Endothelial cell of umbilical vein (primary cell): ENCODE measurements at regions not wholly inside any gene's neighbourhood (a gene's known extent, or its start where the extent isn't known, plus 50 kb on each side); places are given as distances from the start of the nearest gene placed in this dataset.

ENCODE experiments used
- BruUV-seq: library from RNA; stranded (reverse); fragments of 400-500 nt; replicated peaks from 2 replicates; lab custom pipeline; 2021; lab: Mats Ljungman, UMichigan
- CTCF ChIA-PET: fragments of 300-600, 350-600 bp; sonication (Branson Sonifier 250); formaldehyde crosslinking; loops from one replicate; lab custom pipeline; 2021; ENCODE audit warnings: antibody characterized with exemption, inconsistent platforms; lab: Charles Lee
- POLR2A ChIA-PET: fragments of 300-600, 350-600 bp; sonication (Branson Sonifier 250); formaldehyde crosslinking; loops from one replicate; lab custom pipeline; 2021; ENCODE audit warnings: antibody characterized with exemption, inconsistent platforms; lab: Charles Lee
- DNase-seq: peaks from one replicate; pipeline ENCODE4 v3.0.0-alpha.2; 2011; ENCODE audit warnings: low read depth, low spot score
- FAIRE-seq: peaks from 2 replicates; lab custom pipeline; 2011; peaks lifted over from hg19 to GRCh38; lab: Jason Lieb, UNC
- H2AFZ ChIP-seq: 2 replicates; pipeline ENCODE4 v1.6.0; 2012; ENCODE audit warnings: low read depth, low read length, control low read depth, inconsistent platforms
- H3K27ac ChIP-seq: 2 replicates; pipeline ENCODE4 v1.5.1; 2011; ENCODE audit warnings: low read depth, mild to moderate bottlenecking, control low read depth, low read length, moderate library complexity; ENCODE audit not compliant: insufficient read depth
- H3K27me3 ChIP-seq, 2 experiments: 2 replicates each; pipeline versions ENCODE4 v1.6.0 to v1.6.1; 2011; ENCODE audit warnings: low read length in 2 of 2, mixed read lengths in 1 of 2; ENCODE audit not compliant: control insufficient read depth in 2 of 2, insufficient read depth in 2 of 2
- H3K36me3 ChIP-seq, 2 experiments: 2 replicates in 1 of 2; 3 replicates in 1 of 2; pipeline ENCODE4 v1.5.1; 2011; ENCODE audit warnings: low read length in 2 of 2, mild to moderate bottlenecking in 1 of 2, moderate library complexity in 1 of 2; ENCODE audit not compliant: control insufficient read depth in 2 of 2, insufficient read depth in 2 of 2; ENCODE audit errors: extremely low read depth in 1 of 2
- H3K4me1 ChIP-seq: 3 replicates; pipeline ENCODE4 v1.5.1; 2011; ENCODE audit warnings: mild to moderate bottlenecking, low read length; ENCODE audit not compliant: control insufficient read depth, insufficient read depth; ENCODE audit errors: extremely low read depth
- H3K4me2 ChIP-seq: 2 replicates; pipeline ENCODE4 v1.6.1; 2011; ENCODE audit warnings: low read length, control low read depth, mixed read lengths; ENCODE audit not compliant: insufficient read depth
- H3K4me3 ChIP-seq, 3 experiments: fragments of 200-600 bp in 1 of 3; sonication (generic), shearing (Covaris generic) in 1 of 3; replicated peaks in 1 of 3; 2 replicates each; pipeline ENCODE4 v1.5.1; 2011 to 2016; ENCODE audit warnings: control low read depth in 3 of 3, low read length in 3 of 3, mild to moderate bottlenecking in 2 of 3, inconsistent platforms in 1 of 3, low read depth in 1 of 3, moderate library complexity in 1 of 3; ENCODE audit not compliant: insufficient read depth in 1 of 3
- H3K79me2 ChIP-seq: 2 replicates; pipeline ENCODE4 v1.6.0; 2012; ENCODE audit warnings: low read length, inconsistent platforms; ENCODE audit not compliant: control insufficient read depth, insufficient read depth
- H3K9ac ChIP-seq: replicated peaks from 2 replicates; pipeline ENCODE3; 2011; ENCODE audit warnings: low read length, control low read depth; ENCODE audit not compliant: insufficient read depth; ENCODE audit errors: extremely low read depth
- H3K9me1 ChIP-seq: replicated peaks from 3 replicates; pipeline ENCODE4 v1.6.0; 2011; ENCODE audit warnings: mild to moderate bottlenecking, low read length; ENCODE audit not compliant: control insufficient read depth, insufficient read depth; ENCODE audit errors: extremely low read depth
- H3K9me3 ChIP-seq: replicated peaks from 2 replicates; pipeline ENCODE4 v1.5.1; 2012; ENCODE audit warnings: low read length, inconsistent platforms; ENCODE audit not compliant: control insufficient read depth, insufficient read depth
- H4K20me1 ChIP-seq: replicated peaks from 2 replicates; pipeline ENCODE3; 2011; ENCODE audit warnings: mild to moderate bottlenecking, low read length; ENCODE audit not compliant: control insufficient read depth, insufficient read depth; ENCODE audit errors: extremely low read depth
- CTCF ChIP-seq, 2 donors: IDR thresholded peaks; 1 replicate in 1 of 2; 2 replicates in 1 of 2; pipeline ENCODE4 v1.5.1; 2011; ENCODE audit warnings: low read length in 2 of 2, mild to moderate bottlenecking in 2 of 2, moderate library complexity in 2 of 2, control low read depth in 1 of 2, inconsistent platforms in 1 of 2, low read depth in 1 of 2; ENCODE audit not compliant: insufficient read depth in 1 of 2; ENCODE audit errors: extremely low read depth in 1 of 2
- EZH2 ChIP-seq: IDR thresholded peaks from 2 replicates; pipeline ENCODE4 v1.6.1; 2012; ENCODE audit warnings: borderline replicate concordance, low read depth, mild to moderate bottlenecking, moderate library complexity, low read length, inconsistent platforms; ENCODE audit not compliant: severe bottlenecking
- GATA2 ChIP-seq: IDR thresholded peaks from 2 replicates; pipeline ENCODE4 v1.7.0; 2011; ENCODE audit warnings: low read depth, mild to moderate bottlenecking, moderate library complexity, mixed read lengths, low read length; ENCODE audit not compliant: insufficient read length, insufficient read depth
- JUN ChIP-seq: IDR thresholded peaks from 2 replicates; pipeline ENCODE4 v1.6.1; 2011; ENCODE audit warnings: borderline replicate concordance, low read depth; ENCODE audit not compliant: insufficient read length, insufficient read depth
- MAX ChIP-seq: IDR thresholded peaks from 2 replicates; pipeline ENCODE4 v1.6.1; 2011; ENCODE audit not compliant: insufficient read depth, insufficient read length
- MYC ChIP-seq: IDR thresholded peaks from one replicate; pipeline ENCODE4 v1.6.1; 2011; ENCODE audit warnings: mild to moderate bottlenecking, low read depth, low read length
- POLR2A ChIP-seq: IDR thresholded peaks from 2 replicates; pipeline ENCODE4 v1.6.1; 2012; ENCODE audit warnings: low read depth, mild to moderate bottlenecking, control low read depth, low read length
- POLR2AphosphoS5 ChIP-seq: IDR thresholded peaks from 2 replicates; pipeline ENCODE4 v1.6.1; 2012; ENCODE audit warnings: low read depth, mild to moderate bottlenecking, control low read depth, low read length, moderate library complexity; ENCODE audit not compliant: insufficient read depth
- dilution Hi-C: fragments of 300-500 bp; cut with MboI; formaldehyde crosslinking; loops from one replicate; pipeline ENCODE4 v1.15.0; 2019; ENCODE audit warnings: low sequenced_read_pairs; ENCODE audit not compliant: extremely low pct_ligation_motif_present
- intact Hi-C: fragments of 100-400 bp; cut with micrococcal nuclease; formaldehyde crosslinking; loops from one replicate; pipeline ENCODE4 v1.10.0; 2022

GRCh38 chr21:16072737-16073136, 343.0 kb downstream of the USP25 start:
- intact Hi-C loops: no loop called here
- Histone ChIP-seq H3K9me1 (no peaks in the 10 kb centered on the region), H3K79me2 (no peaks in the 10 kb centered on the region), H3K27ac (no peak overlapping the region), H4K20me1 (no peaks in the 10 kb centered on the region), H3K9ac (no peak overlapping the region), H3K4me2 (no peak overlapping the region), H3K4me1 (no peaks in the 10 kb centered on the region), H3K9me3 (no peaks in the 10 kb centered on the region), H3K4me3 (no peak overlapping the region), H3K36me3 (no peaks in the 10 kb centered on the region), H3K27me3 (no peaks in the 10 kb centered on the region), H2AFZ (no peak overlapping the region)
- dilution Hi-C loops: no loop called here
- FAIRE-seq (no peak), DNase-seq (no peak)
- no TSS peak for BruUV-seq
- ChIA-PET CTCF (interaction anchor here (2.0 kb wide), 1 partner anchor 9 kb away, joined by 6 read pairs; no protein-coding TSS in a partner anchor), POLR2A (no interaction called here)
- TF ChIP-seq MYC: no peak
- no peak for TF ChIP-seq JUN
- TF ChIP-seq POLR2A: no peak
- TF ChIP-seq CTCF (IDR thresholded peaks at IDR 0.05; ENCODE audit: extremely low read depth in 1 of 2, insufficient read depth in 1 of 2, low read depth in 1 of 2, low read length in 2 of 2): no peak
- no peak for TF ChIP-seq GATA2
- TF ChIP-seq POLR2AphosphoS5: no peak
- TF ChIP-seq MAX: no peak
- no peak for TF ChIP-seq EZH2
